KMS-11 (cell line): ENCODE measurements at regions not wholly inside any gene's neighbourhood (a gene's known extent, or its start where the extent isn't known, plus 50 kb on each side); places are given as distances from the start of the nearest gene placed in this dataset.

ENCODE experiments used
- H2AFZ ChIP-seq: fragments of 200-600 bp; sonication (generic); 2 replicates; pipeline ENCODE4 v1.6.1; 2016; ENCODE audit warnings: antibody characterized with exemption, mixed run types, low read depth
- H3K27ac ChIP-seq: fragments of 200-600 bp; sonication (generic); 2 replicates; pipeline ENCODE4 v1.6.1; 2016; ENCODE audit warnings: mild to moderate bottlenecking, mixed run types
- H3K27me3 ChIP-seq: fragments of 200-600 bp; sonication (generic); 2 replicates; pipeline ENCODE4 v1.6.1; 2017; ENCODE audit warnings: mild to moderate bottlenecking, low read depth, mixed run types, moderate library complexity; ENCODE audit not compliant: insufficient read depth
- H3K36me3 ChIP-seq: fragments of 200-600 bp; sonication (generic); 2 replicates; pipeline ENCODE4 v1.6.1; 2017; ENCODE audit warnings: mild to moderate bottlenecking, mixed run types; ENCODE audit not compliant: insufficient read depth
- H3K4me1 ChIP-seq: fragments of 200-600 bp; sonication (generic); 2 replicates; pipeline ENCODE4 v1.6.1; 2016; ENCODE audit warnings: mild to moderate bottlenecking, low read depth, mixed run types; ENCODE audit not compliant: poor library complexity, severe bottlenecking
- H3K4me2 ChIP-seq: fragments of 200-600 bp; sonication (generic); 2 replicates; pipeline ENCODE4 v1.7.0; 2016; ENCODE audit warnings: mild to moderate bottlenecking, mixed run types
- H3K4me3 ChIP-seq: fragments of 200-600 bp; sonication (generic); IDR thresholded peaks from 2 replicates; pipeline ENCODE4 v1.6.1; 2017; ENCODE audit warnings: low read depth, low read length, mixed read lengths; ENCODE audit not compliant: insufficient read depth
- H3K79me2 ChIP-seq: fragments of 200-600 bp; sonication (generic); 2 replicates; pipeline ENCODE4 v1.6.1; 2016; ENCODE audit warnings: low read depth, mixed run types; ENCODE audit not compliant: insufficient read depth
- H3K9ac ChIP-seq: fragments of 200-600 bp; sonication (generic); 2 replicates; pipeline ENCODE4 v1.6.1; 2016; ENCODE audit warnings: mild to moderate bottlenecking, mixed run types
- H4K20me1 ChIP-seq: fragments of 200-600 bp; sonication (generic); 2 replicates; pipeline ENCODE4 v1.6.1; 2016; ENCODE audit warnings: mild to moderate bottlenecking, mixed run types; ENCODE audit not compliant: insufficient read depth
- CTCF ChIP-seq: fragments of 200-600 bp; sonication (generic); conservative IDR thresholded peaks from 2 replicates; pipeline ENCODE4 v1.6.1; 2017; ENCODE audit warnings: low read depth, mild to moderate bottlenecking, antibody characterized with exemption, low read length, moderate library complexity, mixed read lengths

GRCh38 chr19:29021232-29021916 lies 191.6 kb downstream of the UQCRFS1 start:
- Histone ChIP-seq H3K4me1 (no peaks in the 10 kb centered on the region), H3K36me3 (no peaks in the 10 kb centered on the region), H3K79me2 (no peaks in the 10 kb centered on the region), H2AFZ (no peak overlapping the region), H3K4me2 (no peak overlapping the region), H3K9ac (no peak overlapping the region), H4K20me1 (no peaks in the 10 kb centered on the region), H3K27ac (no peak overlapping the region), H3K4me3 (no peak overlapping the region), H3K27me3 (no peaks in the 10 kb centered on the region)
- TF ChIP-seq CTCF = no peak

GRCh38 chr19:29019403-29019802 lies 193.5 kb downstream of the UQCRFS1 start:
- Histone ChIP-seq H3K4me1 (no peaks in the 10 kb centered on the region), H3K36me3 (no peaks in the 10 kb centered on the region), H3K27me3 (no peaks in the 10 kb centered on the region), H3K27ac (no peak overlapping the region), H3K4me3 (no peak overlapping the region), H3K4me2 (no peak overlapping the region), H2AFZ (no peak overlapping the region), H4K20me1 (no peaks in the 10 kb centered on the region), H3K9ac (no peak overlapping the region), H3K79me2 (no peaks in the 10 kb centered on the region)
- TF ChIP-seq CTCF = no peak

GRCh38 chr19:29018542-29018941 lies 194.4 kb downstream of the UQCRFS1 start:
- Histone ChIP-seq H3K27ac (no peak overlapping the region), H3K4me2 (no peak overlapping the region), H3K79me2 (no peaks in the 10 kb centered on the region), H3K4me3 (no peak overlapping the region), H4K20me1 (no peaks in the 10 kb centered on the region), H3K4me1 (no peaks in the 10 kb centered on the region), H3K27me3 (no peaks in the 10 kb centered on the region), H2AFZ (no peak overlapping the region), H3K9ac (no peak overlapping the region), H3K36me3 (no peaks in the 10 kb centered on the region)
- no peak for TF ChIP-seq CTCF

- Histone ChIP-seq H3K27me3 (no peaks in the 10 kb centered on the region), H3K4me2 (no peak overlapping the region), H3K4me3 (no peak overlapping the region), H3K36me3 (no peaks in the 10 kb centered on the region), H2AFZ (no peak overlapping the region), H3K27ac (no peak overlapping the region), H3K9ac (no peak overlapping the region), H3K79me2 (no peaks in the 10 kb centered on the region), H4K20me1 (no peaks in the 10 kb centered on the region), H3K4me1 (no peaks in the 10 kb centered on the region)
- TF ChIP-seq CTCF = no peak
These were observed 195.2 kb downstream of the UQCRFS1 start for GRCh38 chr19:29017788-29018187.
